ENCODE measurements at regions not wholly inside any gene's neighbourhood (a gene's known extent, or its start where the extent isn't known, plus 50 kb on each side); places are given as distances from the start of the nearest gene placed in this dataset.

- Histone ChIP-seq H3K4me3 (no peak overlapping the region), H3K36me3 (no peaks in the 10 kb centered on the region), H3K27me3 (peaks cover 0 to 5% (median 0%) of the 10 kb centered on the region in 9 donors), H3K27ac (no peak overlapping the region), H3K4me1 (no peaks in the 10 kb centered on the region), H3K9me3 (no peaks in the 10 kb centered on the region)
- intact Hi-C loops (cut with DNase I), result no loop called here
- TF ChIP-seq POLR2A (IDR thresholded peaks at IDR 0.05) (no peak), CTCF (IDR thresholded peaks at IDR 0.05) (no peak)
- ATAC-seq (no peak), DNase-seq (no peak)
- 62 to 75% (median 68%) methylated on average over 3 of the region's 3 CpGs for WGBS, 4 donors
Measured at GRCh38 chr6:159483259-159483658, 209.8 kb downstream of the SOD2 start.

DNA sequence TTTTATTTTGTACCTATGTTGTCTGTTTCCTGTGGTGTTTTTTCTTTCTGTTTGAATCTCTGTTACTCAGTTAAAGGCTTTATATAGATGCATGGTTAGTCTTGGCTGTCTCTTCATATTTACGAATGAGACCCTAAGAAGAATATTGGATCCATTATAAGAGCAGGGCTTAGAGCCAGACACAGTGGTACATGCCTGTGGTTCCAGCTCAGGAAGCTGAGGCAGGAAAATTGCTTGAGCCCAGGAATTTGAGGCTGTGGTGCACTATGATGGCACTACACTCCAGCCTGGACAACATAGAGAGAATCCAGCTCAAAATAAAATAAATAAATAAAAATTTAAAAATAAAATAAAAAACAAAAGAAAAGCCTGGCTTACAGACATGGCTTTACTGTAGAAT is 211.1 kb downstream of the SOD2 start:
- H3K36me3 ChIP-seq, result no peaks in the 10 kb centered on the region
- DNase-seq (no peak), ATAC-seq (no peak)
- no peak overlapping the region for H3K4me3 ChIP-seq
- H3K9me3 ChIP-seq, result no peaks in the 10 kb centered on the region
- WGBS, 4 donors, result 87 to 95% (median 88%) methylated on average over 1 of the region's 1 CpG
- no peaks in the 10 kb centered on the region for H3K4me1 ChIP-seq
- peaks cover 0 to 5% (median 0%) of the 10 kb centered on the region in 9 donors for H3K27me3 ChIP-seq
- TF ChIP-seq POLR2A (IDR thresholded peaks at IDR 0.05) (no peak), CTCF (IDR thresholded peaks at IDR 0.05) (no peak)
- intact Hi-C loops (cut with DNase I), result no loop called here
- H3K27ac ChIP-seq, result no peak overlapping the region

DNA sequence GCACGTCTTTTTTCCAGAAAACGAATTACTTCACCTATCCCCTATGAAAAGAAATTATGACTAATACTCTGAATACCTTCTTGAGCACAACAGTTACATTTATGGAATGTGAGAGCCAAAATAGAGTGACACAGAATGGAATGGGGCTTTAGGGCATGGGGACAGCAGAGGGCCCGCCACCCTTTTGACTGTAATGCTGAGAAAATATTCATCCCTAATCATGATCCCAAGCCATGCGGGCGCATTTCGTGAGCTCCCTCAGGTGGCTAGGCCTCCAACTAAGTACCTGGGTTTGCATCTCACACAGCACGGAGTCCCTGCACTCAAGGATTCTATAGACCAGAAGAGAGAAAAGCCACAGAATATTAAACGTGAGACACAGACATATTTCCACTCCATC is 212.6 kb downstream of the SOD2 start:
- intact Hi-C loops (cut with DNase I), result no loop called here
- no peak for TF ChIP-seq POLR2A (IDR thresholded peaks at IDR 0.05)
- TF ChIP-seq CTCF (IDR thresholded peaks at IDR 0.05), result no peak
- peaks cover 0 to 5% (median 0%) of the 10 kb centered on the region in 9 donors for H3K27me3 ChIP-seq
- no peaks in the 10 kb centered on the region for H3K36me3 ChIP-seq
- H3K27ac ChIP-seq, result no peak overlapping the region
- no peaks in the 10 kb centered on the region for H3K9me3 ChIP-seq
- H3K4me1 ChIP-seq, result no peaks in the 10 kb centered on the region
- 78 to 86% (median 86%) methylated on average over 8 of the region's 8 CpGs for WGBS, 4 donors
- DNase-seq, result no peak
- ATAC-seq, result no peak
- H3K4me3 ChIP-seq, result no peak overlapping the region

DNA sequence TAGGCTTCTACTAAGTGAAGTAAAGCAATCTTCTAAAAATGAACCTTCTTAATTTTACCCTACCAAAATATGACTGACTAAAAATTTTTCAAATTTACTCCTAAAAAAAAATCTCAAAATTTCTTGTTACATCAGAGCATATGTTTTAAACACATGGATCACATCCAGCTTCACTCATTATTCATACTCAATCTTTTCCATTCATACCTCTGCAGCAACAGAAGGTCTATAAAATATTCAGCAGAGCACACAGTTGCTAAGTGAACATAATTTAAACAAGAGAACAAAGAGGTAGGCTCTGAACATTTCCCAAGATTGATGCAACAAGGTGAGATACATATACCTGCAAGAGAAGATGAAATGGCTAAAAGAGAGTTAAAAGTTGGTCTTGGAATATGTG is 213.9 kb downstream of the SOD2 start:
- TF ChIP-seq POLR2A (IDR thresholded peaks at IDR 0.05) (no peak), CTCF (IDR thresholded peaks at IDR 0.05) (no peak)
- ATAC-seq (no peak), DNase-seq (no peak)
- intact Hi-C loops (cut with DNase I), result no loop called here
- no peak overlapping the region for H3K4me3 ChIP-seq
- H3K9me3 ChIP-seq, result no peaks in the 10 kb centered on the region
- no peaks in the 10 kb centered on the region for H3K36me3 ChIP-seq
- H3K27me3 ChIP-seq, result peaks cover 0 to 5% (median 0%) of the 10 kb centered on the region in 9 donors
- no peak overlapping the region for H3K27ac ChIP-seq
- no peaks in the 10 kb centered on the region for H3K4me1 ChIP-seq
